GM21723 (cell line): ENCODE measurements at regions not wholly inside any gene's neighbourhood (a gene's known extent, or its start where the extent isn't known, plus 50 kb on each side); places are given as distances from the start of the nearest gene placed in this dataset.

Experiments
- ATAC-seq: cut with Tn5 transposase; IDR thresholded peaks from one replicate; pipeline ENCODE4 v1.9.1; 2021; ENCODE audit warnings: mild to moderate bottlenecking, moderate library complexity; ENCODE audit not compliant: unreplicated experiment

DNA sequence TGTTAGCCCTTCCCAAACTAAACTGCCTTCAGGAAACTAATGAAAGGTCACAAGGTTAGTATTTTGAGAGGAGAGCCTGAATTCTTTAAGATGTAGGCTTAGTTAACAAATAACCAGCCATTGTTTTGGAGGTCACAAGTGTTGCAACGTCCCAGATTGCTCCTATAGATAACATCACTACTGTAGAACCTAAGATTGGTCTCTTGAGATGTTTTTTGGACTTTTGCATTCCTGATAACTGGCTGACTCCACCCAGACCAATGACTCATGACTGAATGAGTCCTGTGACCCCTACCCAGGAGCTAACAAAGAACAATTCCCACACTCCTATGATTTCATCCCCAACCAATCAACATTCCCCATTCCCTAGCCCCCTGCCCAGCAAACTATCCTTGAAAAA is 178.8 kb downstream of the SCP2D1 start:
- no peak for ATAC-seq

DNA sequence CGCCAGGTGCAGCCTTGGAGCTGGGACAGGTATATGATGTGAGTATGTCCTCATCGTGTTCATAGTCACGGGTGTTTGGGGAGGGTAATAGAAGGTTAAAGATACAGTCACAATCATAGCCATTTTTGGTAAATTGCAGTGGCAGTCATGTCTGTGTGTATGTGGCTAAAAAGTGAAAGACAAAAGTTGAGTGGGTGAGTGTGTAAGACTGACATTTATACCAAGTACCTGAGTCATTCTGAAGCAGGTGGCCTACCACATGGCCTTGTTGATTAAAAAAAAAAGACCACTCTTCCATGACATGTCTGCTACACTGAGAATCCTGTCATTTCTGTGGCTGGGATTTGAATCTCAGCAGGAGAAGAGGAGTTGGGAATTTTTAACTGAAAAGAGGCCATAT is 181.9 kb downstream of the SCP2D1 start:
- ATAC-seq, result no peak

DNA sequence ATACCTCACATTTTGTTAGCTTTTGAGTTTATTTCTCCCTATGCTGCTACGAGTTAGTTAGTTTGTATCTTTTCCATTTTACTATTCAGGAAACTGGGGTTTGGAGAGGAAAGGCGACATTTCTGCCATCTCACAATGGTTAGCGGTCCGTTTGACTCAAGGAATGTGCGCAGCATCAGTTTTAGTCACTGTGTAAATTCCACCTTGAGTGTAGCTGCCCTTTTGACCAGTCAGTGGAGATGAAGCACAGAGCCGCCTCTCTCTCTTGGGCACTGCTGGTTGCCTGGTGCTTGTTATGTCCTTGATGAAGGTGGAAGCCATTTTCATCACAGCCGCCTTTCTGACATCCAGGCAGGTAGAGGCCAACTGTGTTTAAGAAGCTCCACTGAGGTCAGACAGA is 185.5 kb downstream of the SCP2D1 start:
- no peak for ATAC-seq

DNA sequence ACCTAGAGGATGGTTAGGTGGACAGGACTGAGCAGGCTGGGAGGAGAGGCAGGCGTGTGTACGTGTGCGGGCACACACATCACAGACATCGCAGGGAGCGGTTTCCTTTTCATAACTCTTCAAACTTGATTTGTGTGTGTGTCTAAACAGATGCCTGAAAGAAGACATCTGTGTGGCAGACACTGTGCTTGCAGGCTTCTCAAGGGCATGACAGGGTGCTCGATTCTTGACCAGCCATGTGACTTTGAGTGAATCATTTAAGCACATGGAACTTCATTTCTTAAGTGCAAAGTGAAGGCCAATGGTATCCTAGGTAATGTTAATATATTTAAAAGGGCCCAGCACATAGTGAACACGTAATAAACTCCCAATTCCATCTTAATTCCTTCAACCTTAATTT is 186.5 kb downstream of the SCP2D1 start:
- ATAC-seq, result no peak

DNA sequence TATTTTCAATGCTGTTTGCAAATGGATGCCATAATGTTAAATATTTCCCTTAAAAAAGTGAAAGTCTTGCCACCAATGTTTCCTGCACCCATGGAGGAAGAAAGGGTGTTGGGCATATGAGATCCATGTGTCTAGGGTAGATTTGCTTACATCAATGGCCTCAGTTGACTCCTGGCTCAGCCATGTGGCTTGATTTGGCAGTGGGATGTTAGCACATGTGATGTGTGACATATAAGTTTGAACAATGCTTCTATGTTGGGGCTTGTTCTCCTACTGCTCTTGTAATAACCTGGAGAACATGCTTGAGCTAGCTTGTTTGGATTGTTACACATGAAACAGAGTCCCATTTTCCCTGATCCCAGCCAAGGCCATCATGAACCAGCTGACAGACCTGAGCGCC is 187.6 kb downstream of the SCP2D1 start:
- ATAC-seq, result no peak

DNA sequence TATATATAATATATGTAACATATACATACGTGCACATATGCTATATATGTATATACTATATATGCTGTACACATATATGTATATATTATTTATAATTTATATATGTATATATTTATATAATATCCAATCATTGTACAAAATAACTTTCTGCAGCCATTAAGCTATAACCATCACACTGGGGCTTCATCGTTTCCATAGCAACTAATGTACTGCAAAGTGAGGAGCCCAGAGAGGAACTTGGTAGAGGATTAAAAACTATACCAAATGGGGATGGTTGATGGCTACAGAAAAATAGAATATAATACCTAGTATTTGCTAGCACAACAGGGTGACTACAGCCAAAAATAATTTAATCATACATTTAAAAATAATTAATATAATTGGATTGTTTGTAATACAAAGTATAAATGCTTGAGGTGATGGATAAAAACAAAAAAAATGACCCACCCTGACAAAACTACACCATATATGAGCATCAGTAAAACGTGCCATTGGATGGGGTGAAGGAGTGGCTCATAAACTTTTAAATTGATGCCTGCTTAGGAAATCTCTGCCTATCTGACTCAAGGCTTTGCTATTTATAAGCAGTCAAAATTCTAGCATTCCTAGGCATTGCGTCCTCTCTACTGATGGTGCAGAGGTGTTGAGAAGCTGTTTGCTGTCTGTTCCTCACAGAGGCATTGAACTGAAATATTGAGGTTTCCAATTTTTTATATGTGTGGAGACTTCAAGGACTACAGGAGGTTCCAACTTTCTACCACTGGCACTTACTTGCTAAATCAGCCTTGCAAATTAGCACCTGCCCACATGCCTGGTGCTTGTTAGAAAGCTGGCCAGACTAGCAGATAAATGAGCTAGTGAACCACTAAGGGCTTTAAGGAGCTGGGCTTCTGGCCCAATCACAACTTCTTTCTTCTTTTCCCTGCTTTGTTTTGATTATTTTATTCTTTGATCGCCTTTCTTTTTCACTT is 190.1 kb downstream of the SCP2D1 start:
- no peak for ATAC-seq

DNA sequence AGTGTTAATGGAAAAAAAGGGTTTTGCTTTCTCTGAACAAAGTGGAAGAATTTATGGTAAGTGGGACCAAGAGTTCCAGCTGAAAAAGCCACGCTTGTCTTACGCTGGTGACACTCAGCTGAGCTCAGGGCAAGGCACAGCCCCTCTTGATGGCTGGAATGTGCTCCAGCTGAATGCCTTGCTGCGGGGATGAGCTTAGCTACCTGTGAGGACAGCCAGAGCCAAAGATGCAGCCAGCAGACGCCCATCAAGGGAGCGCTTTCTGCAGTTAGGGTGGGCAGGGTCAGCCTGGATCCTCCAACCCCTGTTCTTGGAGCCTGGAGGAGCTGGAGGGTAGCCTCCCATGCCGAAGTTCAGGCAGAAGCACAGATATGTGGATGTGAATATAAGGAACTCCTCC is 191.4 kb downstream of the SCP2D1 start:
- ATAC-seq, result no peak

DNA sequence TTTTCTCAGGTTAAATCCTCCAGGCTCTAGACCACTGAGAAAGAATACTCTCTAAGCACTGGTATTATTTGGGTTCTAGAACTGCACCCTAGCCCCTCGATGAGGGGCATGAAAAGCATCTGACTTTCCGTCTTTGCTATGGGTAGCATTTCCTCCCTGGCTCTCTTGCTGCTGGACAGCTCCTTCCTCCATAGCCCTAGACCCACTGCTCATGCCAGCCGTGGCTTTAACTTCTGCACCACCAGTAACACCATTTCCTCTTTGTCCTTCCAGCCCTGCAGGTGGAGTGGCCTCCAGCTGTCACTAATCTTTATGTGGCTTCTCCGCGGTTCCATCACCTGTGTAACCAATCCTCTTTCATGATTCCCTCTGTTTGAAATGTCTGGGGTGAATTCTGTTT is 194.9 kb downstream of the SCP2D1 start:
- ATAC-seq, result no peak

DNA sequence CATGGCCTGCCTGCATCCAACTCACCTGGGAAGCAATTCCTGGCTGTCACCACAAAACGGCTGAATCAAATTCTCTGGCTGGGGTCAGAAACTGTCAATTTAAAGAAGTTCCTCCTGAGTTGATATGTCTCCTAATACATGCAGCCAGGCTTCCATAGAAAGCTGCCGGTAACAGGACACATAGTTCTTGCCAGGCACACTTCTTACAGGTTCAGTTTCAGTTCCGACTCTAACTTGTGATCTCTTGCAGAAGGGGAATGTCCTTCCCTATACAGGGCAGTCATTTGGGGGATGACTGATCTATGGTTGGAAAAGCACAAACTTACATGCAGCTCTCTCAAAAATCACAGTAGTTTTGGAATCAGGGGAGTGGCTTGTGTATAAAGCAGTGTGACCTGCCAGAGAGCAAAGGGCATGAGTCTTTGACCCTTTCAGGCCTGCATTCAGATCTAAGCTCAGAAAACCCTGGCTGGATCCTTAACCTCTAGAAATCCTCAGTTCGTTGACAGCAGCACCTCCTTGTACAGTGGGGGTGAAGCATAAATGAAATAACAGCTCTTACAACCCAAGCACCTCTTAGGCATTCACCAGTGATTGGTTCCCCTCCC is 195.6 kb downstream of the SCP2D1 start:
- no peak for ATAC-seq

DNA sequence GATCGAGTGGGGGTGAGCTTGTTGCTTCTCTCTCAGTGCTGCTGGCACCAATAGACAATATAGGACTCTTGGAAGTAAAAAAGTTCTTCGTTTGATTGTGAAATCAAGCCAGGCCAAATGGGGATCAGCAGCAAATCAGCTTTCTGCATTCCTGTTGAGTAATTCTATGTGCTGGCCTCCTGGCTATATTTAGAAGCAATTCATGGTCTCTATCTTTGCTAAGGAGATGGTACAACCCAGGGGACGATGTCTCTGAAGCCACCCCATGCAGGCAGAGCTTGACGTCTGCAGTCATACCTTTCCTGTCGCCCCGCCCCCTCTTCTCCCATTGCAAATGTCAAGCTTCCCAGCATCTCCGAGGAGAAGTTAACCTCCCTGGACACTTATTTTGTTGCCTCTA is 199.1 kb downstream of the SCP2D1 start:
- no peak for ATAC-seq

DNA sequence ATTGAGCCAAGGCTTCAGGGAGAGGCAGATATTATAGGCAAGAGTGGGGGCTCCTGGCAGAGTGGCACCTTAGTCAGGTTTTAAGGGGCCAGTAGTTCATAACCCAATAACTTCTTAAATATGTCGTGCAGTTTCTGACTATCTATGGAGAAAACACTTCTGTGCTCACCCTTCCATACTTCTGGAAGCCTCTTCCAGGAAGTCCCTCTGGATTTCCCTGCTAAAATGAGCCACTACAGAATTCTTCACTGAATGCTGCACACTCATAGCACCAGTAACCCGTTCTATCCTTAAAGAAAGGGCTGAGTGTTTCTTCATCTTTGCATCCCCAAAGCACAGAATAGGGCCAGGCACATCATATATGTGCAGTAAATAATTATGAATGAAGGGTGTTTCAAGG is 198.5 kb upstream of the SLC24A3 start:
- no peak for ATAC-seq

DNA sequence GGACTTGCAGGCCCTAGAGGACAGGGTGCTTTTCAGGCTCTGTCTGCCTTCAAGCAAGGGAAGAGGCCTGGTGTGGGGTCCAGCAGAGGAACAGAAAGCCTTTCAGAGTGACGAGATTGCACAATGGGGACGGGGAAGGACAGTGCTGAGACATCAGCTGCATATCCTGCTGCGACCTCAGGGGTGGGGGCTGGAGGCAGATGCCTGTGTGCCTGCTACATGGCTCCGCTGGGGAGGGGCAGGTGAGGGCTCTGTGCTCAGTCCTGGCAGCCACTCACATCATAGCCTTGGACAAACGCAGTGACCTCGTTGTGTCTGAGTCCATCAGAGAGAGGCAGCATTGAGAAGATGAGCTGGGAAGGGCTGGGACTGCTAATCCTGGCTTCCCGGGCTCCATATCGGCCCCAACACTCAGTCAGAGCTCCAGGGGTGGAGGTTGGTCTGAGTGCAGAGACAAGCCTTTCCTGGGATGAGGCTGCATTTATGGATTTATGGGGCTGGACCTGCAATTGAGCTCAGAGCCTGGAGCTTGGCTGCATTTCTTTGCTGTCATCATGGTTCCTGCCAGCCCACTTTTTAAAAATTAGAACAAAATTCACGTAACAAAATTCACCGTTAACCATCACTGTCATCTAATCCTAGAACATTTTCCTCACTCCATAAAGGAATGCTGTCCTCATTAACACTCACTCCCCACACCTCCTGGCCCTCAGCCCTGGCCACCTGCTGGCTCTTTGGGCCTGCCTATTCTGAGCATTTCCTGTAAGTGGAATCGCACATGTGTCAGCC is 196.9 kb upstream of the SLC24A3 start:
- no peak for ATAC-seq

DNA sequence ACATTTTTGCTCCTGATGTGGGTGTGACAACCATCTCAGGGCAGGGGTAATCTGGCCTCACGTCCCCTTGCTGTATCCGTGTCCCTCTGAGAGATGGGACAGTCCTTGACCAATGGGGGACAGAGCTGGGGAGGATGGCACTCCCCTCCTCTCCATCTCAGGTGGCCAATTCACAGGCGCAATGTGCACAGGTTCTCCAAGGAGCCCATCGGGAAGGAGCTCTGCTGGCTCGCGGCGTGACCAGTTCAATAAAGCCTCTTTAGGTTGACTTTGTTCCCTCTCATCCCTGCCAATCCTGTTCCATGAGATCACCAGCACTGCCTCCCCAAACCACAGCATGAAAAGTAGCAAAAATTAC is 196.3 kb upstream of the SLC24A3 start:
- no peak for ATAC-seq

DNA sequence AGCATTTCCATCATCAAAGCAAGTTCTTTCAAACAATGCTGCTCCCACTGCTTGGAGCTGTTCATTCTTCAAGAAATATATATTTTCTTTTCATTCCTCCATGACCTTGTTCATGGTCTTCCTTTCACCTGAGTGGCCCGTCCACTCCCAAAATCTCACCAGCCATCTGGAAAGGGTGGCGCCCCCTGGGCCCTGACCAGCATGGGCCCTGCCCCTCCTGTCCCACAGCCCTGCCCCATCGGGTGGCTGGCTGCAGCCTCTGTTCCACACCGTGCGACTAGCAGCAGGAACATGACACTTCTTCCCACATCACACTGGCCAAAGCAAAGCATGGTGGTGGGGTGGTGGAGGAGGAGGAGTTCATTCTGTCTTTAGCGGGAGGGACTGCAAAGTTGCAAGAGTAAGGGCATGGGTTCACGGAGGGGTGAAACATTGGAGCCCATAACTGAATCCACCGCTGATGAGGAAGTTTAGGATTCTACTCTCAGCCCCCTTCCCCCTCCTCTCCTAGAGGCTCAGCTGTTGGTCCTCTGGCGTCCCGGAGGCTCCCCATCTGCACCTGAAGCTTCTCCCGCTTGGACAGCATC is 195.2 kb upstream of the SLC24A3 start:
- no peak for ATAC-seq

DNA sequence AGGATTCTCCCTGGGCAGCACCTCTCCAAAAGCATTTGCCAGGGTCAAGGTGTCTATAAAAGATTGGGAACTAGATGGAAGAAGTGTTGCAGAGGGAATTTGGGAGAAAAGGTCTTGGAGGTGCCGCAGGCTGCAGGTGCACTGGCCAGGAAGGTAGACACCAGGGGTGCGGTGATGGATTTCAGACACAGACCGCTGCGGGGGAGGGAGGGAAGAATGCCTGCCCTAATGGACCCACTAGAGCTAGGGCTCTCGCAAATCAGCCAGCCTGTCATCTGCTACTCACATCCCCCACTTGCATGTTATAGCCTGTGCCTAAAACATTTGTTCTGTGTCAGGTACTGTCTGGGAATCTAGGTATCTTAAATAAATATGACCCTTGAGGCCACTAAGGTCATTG is 193.6 kb upstream of the SLC24A3 start:
- ATAC-seq, result no peak

DNA sequence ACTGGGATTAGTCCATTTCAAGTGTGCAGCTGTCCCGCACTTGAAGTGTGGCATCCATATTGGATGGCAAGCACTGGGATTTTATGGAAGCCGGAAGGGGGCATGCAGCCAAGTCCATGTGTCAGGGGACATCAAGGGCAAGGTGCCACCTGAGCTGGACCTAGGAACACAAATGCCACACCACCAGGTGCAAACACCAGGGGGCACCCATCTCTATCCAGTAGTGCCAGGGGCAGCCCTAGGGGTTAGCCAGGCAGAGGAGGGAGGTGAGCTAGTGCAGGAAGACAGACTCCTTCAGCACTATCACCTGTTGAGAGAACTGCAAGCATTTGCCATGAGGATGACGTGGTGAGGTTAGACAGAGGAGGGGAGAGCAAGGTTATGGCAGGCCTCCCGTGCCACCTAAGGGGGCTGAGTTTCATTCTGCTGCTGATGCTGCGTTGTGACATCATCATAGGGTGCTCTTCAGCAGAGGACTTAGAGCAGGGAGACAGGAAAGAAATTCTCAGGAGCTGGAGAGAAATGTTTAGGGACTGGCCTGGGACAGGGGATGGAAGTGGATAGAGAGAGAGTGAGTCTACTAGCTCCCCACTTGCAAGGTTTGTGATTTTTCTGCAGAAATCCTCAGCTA is 192.6 kb upstream of the SLC24A3 start:
- no peak for ATAC-seq

DNA sequence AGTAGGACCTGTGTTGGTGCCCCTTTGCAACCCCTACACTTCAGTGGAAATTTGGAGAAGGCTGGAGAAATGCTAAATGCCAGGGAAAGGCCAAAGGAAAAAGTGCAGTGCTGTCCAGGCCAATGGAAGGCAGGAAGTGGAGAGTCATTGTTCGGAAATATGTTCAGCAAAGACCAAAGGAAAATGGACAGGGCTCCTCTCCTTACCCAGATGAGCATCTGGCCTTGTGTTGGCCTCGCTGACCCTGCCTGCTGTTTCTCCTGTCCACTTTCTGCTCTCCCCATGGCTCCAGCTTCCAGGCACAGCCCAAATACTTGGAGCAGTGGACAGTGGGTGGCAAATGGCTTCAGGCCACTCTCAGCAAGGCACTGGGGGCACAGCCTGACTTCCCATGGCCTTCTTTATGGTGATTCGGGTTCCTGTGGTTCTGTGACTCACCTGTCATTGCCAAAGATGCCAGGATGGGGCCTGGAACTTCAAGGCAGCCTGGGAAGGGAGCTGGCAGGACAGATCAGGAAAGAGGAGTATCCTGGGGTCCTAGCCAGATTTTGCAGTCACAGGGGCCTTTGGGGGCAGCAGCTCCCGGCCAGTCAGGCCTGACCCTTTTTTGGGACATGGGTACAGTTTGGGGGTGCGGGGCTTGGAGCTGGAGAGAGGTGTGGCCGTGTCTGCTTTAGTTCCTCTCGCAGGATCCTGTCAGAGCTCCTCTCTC is 190.9 kb upstream of the SLC24A3 start:
- no peak for ATAC-seq

DNA sequence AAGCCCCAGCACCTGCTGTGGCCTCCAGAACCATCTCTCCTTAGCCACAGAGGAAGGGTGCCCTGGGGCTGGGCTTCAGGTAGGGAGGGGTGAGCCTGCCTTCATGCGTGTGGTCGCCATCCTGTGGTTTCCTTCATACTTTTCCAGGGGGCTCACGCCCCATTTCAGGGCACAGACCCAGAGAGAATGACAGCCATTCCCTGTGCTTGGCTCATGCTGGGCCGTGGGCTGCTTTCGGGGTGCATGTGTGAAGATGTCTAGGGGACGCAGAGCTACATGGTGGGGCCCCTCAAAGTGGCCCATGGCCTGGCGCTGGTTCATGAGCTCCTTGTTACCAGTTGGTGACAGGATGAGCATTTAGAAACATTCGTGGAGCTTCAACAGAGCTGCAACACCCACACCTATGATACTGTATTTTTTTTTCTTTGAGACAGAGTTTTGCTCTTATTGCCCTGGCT is 190.3 kb upstream of the SLC24A3 start:
- ATAC-seq, result no peak

DNA sequence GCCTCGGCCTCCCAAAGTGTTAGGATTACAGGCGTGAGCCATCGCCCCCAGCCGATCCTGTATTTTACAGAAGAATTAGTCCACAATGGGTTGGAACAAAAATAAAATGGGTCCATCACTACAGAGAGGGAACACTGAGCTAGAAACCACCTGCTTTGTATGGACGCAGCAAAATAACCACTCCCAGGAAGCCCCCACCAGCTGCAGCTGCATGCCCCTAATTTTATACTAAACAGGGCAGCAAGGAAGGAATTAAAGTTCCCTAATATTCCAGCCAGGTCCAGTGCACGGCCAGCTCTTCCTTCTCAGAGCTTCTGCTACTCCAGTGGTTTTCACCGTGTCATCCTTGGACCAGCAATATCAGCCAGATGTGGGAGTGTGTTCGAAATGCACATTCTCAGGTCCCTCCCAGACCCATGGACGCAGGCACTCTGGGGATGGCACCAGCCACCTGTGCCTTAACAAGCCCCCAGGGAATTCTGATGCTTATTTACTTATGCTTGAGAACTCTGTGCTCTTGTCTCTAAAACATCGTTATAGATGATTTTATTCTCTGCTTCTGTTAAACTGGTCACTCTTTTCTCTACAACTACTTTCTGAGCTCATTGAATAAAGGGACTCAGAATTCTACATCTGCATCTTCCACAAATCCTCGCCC is 189.5 kb upstream of the SLC24A3 start:
- no peak for ATAC-seq
